PC-3 (cell line): ENCODE measurements at regions not wholly inside any gene's neighbourhood (a gene's known extent, or its start where the extent isn't known, plus 50 kb on each side); places are given as distances from the start of the nearest gene placed in this dataset.

Source experiments
- CTCF ChIP-seq: fragments of 300-600 bp; sonication (generic); conservative IDR thresholded peaks from 2 replicates; pipeline ENCODE4 v1.5.1; 2017; ENCODE audit warnings: antibody characterized with exemption, low read depth, mild to moderate bottlenecking, low read length
- EZH2 ChIP-seq: fragments of 300-600 bp; sonication (generic); IDR thresholded peaks from one replicate; pipeline ENCODE4 v1.6.1; 2017; ENCODE audit warnings: antibody characterized with exemption, mild to moderate bottlenecking, low read length; ENCODE audit not compliant: unreplicated experiment
- EZH2phosphoT487 ChIP-seq: fragments of 300-600 bp; sonication (generic); IDR thresholded peaks from 2 replicates; pipeline ENCODE4 v1.6.1; 2018; ENCODE audit warnings: mild to moderate bottlenecking, antibody characterized with exemption, low read length, borderline replicate concordance

- no peak for TF ChIP-seq EZH2
- no peak for TF ChIP-seq CTCF
- no peak for TF ChIP-seq EZH2phosphoT487
Observed at GRCh38 chr2:21519821-21520220, 396.1 kb downstream of the TDRD15 start.
